RWPE2 (cell line): ENCODE measurements at regions not wholly inside any gene's neighbourhood (a gene's known extent, or its start where the extent isn't known, plus 50 kb on each side); places are given as distances from the start of the nearest gene placed in this dataset.

Source experiments
- ATAC-seq: fragments of 200-7000 bp; cut with Tn5 transposase; 3 replicates; pipeline ENCODE4 v1.9.1; 2021; ENCODE audit warnings: low read depth
- DNase-seq: peaks from one replicate; pipeline ENCODE4 v3.0.0-alpha.2; 2020; ENCODE audit warnings: low spot score
- H3K27ac ChIP-seq: fragments of 450-650 bp; 2 replicates; pipeline ENCODE4 v1.5.1; 2017; ENCODE audit warnings: mild to moderate bottlenecking; ENCODE audit not compliant: poor library complexity, severe bottlenecking
- H3K27me3 ChIP-seq: fragments of 250-450 bp; sonication (Bioruptor Pico); 2 replicates; pipeline ENCODE4 v1.5.1; 2021; ENCODE audit warnings: mild to moderate bottlenecking, moderate library complexity; ENCODE audit not compliant: insufficient read depth, poor library complexity, severe bottlenecking
- H3K36me3 ChIP-seq: fragments of 250-450 bp; sonication (Bioruptor Pico); 2 replicates; pipeline ENCODE4 v1.5.1; 2020; ENCODE audit warnings: low read depth, mild to moderate bottlenecking, moderate library complexity
- H3K4me1 ChIP-seq: fragments of 250-450 bp; sonication (Bioruptor Pico); 2 replicates; pipeline ENCODE4 v1.5.1; 2021; ENCODE audit warnings: mild to moderate bottlenecking, moderate library complexity; ENCODE audit not compliant: insufficient read depth, poor library complexity, severe bottlenecking
- H3K4me3 ChIP-seq: fragments of 250-450 bp; sonication (Bioruptor Pico); 2 replicates; pipeline ENCODE4 v1.5.1; 2021; ENCODE audit warnings: mild to moderate bottlenecking, moderate library complexity; ENCODE audit not compliant: severe bottlenecking
- H3K9me3 ChIP-seq: fragments of 250-450 bp; sonication (Bioruptor Pico); 2 replicates; pipeline ENCODE4 v1.5.1; 2021; ENCODE audit warnings: mild to moderate bottlenecking, moderate library complexity; ENCODE audit not compliant: severe bottlenecking
- CTCF ChIP-seq: fragments of 450-650 bp; IDR thresholded peaks from one replicate; pipeline ENCODE4 v1.5.1; 2017; ENCODE audit warnings: mild to moderate bottlenecking, moderate library complexity; ENCODE audit not compliant: poor library complexity, severe bottlenecking

GRCh38 chrX:34437586-34437985 is 219.5 kb downstream of the TMEM47 start:
- H3K27me3 ChIP-seq, result no peaks in the 10 kb centered on the region
- TF ChIP-seq CTCF, result no peak
- DNase-seq, result no peak
- H3K4me3 ChIP-seq, result no peak overlapping the region
- ATAC-seq, result no peak
- H3K4me1 ChIP-seq, result no peaks in the 10 kb centered on the region
- no peak overlapping the region for H3K27ac ChIP-seq
- no peaks in the 10 kb centered on the region for H3K9me3 ChIP-seq
- no peaks in the 10 kb centered on the region for H3K36me3 ChIP-seq

- Histone ChIP-seq H3K27me3 (no peaks in the 10 kb centered on the region), H3K4me3 (no peak overlapping the region), H3K36me3 (no peaks in the 10 kb centered on the region), H3K27ac (no peak overlapping the region), H3K9me3 (no peaks in the 10 kb centered on the region), H3K4me1 (no peaks in the 10 kb centered on the region)
- DNase-seq (no peak), ATAC-seq (no peak)
- TF ChIP-seq CTCF, result no peak
Observed at GRCh38 chrX:34426334-34426733, 230.8 kb downstream of the TMEM47 start.

- Histone ChIP-seq H3K27me3 (no peaks in the 10 kb centered on the region), H3K9me3 (no peaks in the 10 kb centered on the region), H3K36me3 (no peaks in the 10 kb centered on the region), H3K27ac (no peak overlapping the region), H3K4me1 (no peaks in the 10 kb centered on the region), H3K4me3 (no peak overlapping the region)
- TF ChIP-seq CTCF, result no peak
- DNase-seq (no peak), ATAC-seq (no peak)
Observed at GRCh38 chrX:34406580-34406979, 250.5 kb downstream of the TMEM47 start.

- no peaks in the 10 kb centered on the region for H3K27me3 ChIP-seq
- no peaks in the 10 kb centered on the region for H3K36me3 ChIP-seq
- ATAC-seq (no peak), DNase-seq (no peak)
- TF ChIP-seq CTCF, result no peak
- no peaks in the 10 kb centered on the region for H3K9me3 ChIP-seq
- H3K4me3 ChIP-seq, result no peak overlapping the region
- no peak overlapping the region for H3K27ac ChIP-seq
- H3K4me1 ChIP-seq, result no peaks in the 10 kb centered on the region
Observed at GRCh38 chrX:34404386-34405070, 252.6 kb downstream of the TMEM47 start.

- no peak for ATAC-seq
- DNase-seq, result no peak
Observed at GRCh38 chrX:34401411-34401810, 255.7 kb downstream of the TMEM47 start.

More at GRCh38 chrX:34401411-34401810, 255.7 kb downstream of the TMEM47 start:
- H3K27me3 ChIP-seq, result no peaks in the 10 kb centered on the region
- TF ChIP-seq CTCF, result no peak
- H3K4me1 ChIP-seq, result no peaks in the 10 kb centered on the region
- no peaks in the 10 kb centered on the region for H3K9me3 ChIP-seq
- no peak overlapping the region for H3K4me3 ChIP-seq
- H3K27ac ChIP-seq, result no peak overlapping the region
- H3K36me3 ChIP-seq, result no peaks in the 10 kb centered on the region
